ENCODE measurements at regions not wholly inside any gene's neighbourhood (a gene's known extent, or its start where the extent isn't known, plus 50 kb on each side); places are given as distances from the start of the nearest gene placed in this dataset.

- DNase-seq (ENCODE audit: low read depth, low spot score), result peak; percentile 59
- H3K27me3 ChIP-seq (ENCODE audit: control insufficient read depth, extremely low read depth, insufficient read depth, low read length), result no peaks in the 10 kb centered on the region
- no peaks in the 10 kb centered on the region for H3K9me3 ChIP-seq (ENCODE audit: control insufficient read depth, low read depth, low read length)
- H2AFZ ChIP-seq (ENCODE audit: control insufficient read depth, low read length), result peak overlapping the region; percentile 83
- H3K9me1 ChIP-seq (ENCODE audit: control insufficient read depth, extremely low read depth, insufficient read depth, low read length), result no peaks in the 10 kb centered on the region
- peak overlapping the region; percentile 78 for H3K4me2 ChIP-seq (ENCODE audit: control insufficient read depth, extremely low read depth, insufficient read depth, low read depth, low read length)
- dilution Hi-C loops (cut with MboI; ENCODE audit: extremely low pct_ligation_motif_present, low sequenced_read_pairs), result no loop called here
- H3K4me1 ChIP-seq (ENCODE audit: control insufficient read depth, extremely low read depth, insufficient read depth, low read length), result peaks cover 33% of the 10 kb centered on the region
- H4K20me1 ChIP-seq (ENCODE audit: control insufficient read depth, extremely low read depth, insufficient read depth, low read length), result no peaks in the 10 kb centered on the region
- H3K9ac ChIP-seq (ENCODE audit: control insufficient read depth, extremely low read depth, insufficient read depth, low read length), result peak overlapping the region; percentile 63
- FAIRE-seq, result peak; percentile 81
- H3K79me2 ChIP-seq (ENCODE audit: control insufficient read depth, insufficient read depth, low read length), result no peaks in the 10 kb centered on the region
- peak overlapping the region; percentile 90 for H3K27ac ChIP-seq (ENCODE audit: control insufficient read depth, insufficient read depth, low read length)
- H3K4me3 ChIP-seq (ENCODE audit: control insufficient read depth in 2 of 3, extremely low read depth in 1 of 3, insufficient read depth in 2 of 3, low read depth in 1 of 3, low read length in 3 of 3), result peak overlapping the region in 2 of 3 experiments; percentile 24 to 26
- no peaks in the 10 kb centered on the region for H3K36me3 ChIP-seq (ENCODE audit: control insufficient read depth in 2 of 2, extremely low read depth in 1 of 2, insufficient read depth in 2 of 2, low read length in 2 of 2)
- no peak for TF ChIP-seq CTCF (optimal IDR thresholded peaks at IDR 0.05 in 1 of 3, IDR thresholded peaks at IDR 0.05 in 1 of 3, conservative IDR thresholded peaks at IDR 0.05 in 1 of 3; ENCODE audit: extremely low read depth in 1 of 3, insufficient read depth in 2 of 3, low read length in 3 of 3)
- TF ChIP-seq EZH2 (IDR thresholded peaks at IDR 0.05; ENCODE audit: low read length), result no peak
Measured at GRCh38 chr7:106425017-106425719, 140.4 kb upstream of the NAMPT start.

- no peaks in the 10 kb centered on the region for H3K27me3 ChIP-seq (ENCODE audit: control insufficient read depth, extremely low read depth, insufficient read depth, low read length)
- H3K4me1 ChIP-seq (ENCODE audit: control insufficient read depth, extremely low read depth, insufficient read depth, low read length), result peaks cover 39% of the 10 kb centered on the region
- peak overlapping the region; percentile 58 for H2AFZ ChIP-seq (ENCODE audit: control insufficient read depth, low read length)
- H4K20me1 ChIP-seq (ENCODE audit: control insufficient read depth, extremely low read depth, insufficient read depth, low read length), result no peaks in the 10 kb centered on the region
- no peaks in the 10 kb centered on the region for H3K36me3 ChIP-seq (ENCODE audit: control insufficient read depth in 2 of 2, extremely low read depth in 1 of 2, insufficient read depth in 2 of 2, low read length in 2 of 2)
- peak overlapping the region in 1 of 3 experiments; percentile 24 for H3K4me3 ChIP-seq (ENCODE audit: control insufficient read depth in 2 of 3, extremely low read depth in 1 of 3, insufficient read depth in 2 of 3, low read depth in 1 of 3, low read length in 3 of 3)
- no peaks in the 10 kb centered on the region for H3K9me1 ChIP-seq (ENCODE audit: control insufficient read depth, extremely low read depth, insufficient read depth, low read length)
- peak overlapping the region; percentile 79 for H3K4me2 ChIP-seq (ENCODE audit: control insufficient read depth, extremely low read depth, insufficient read depth, low read depth, low read length)
- H3K9me3 ChIP-seq (ENCODE audit: control insufficient read depth, low read depth, low read length), result no peaks in the 10 kb centered on the region
- no peak for DNase-seq (ENCODE audit: low read depth, low spot score)
- TF ChIP-seq CTCF (optimal IDR thresholded peaks at IDR 0.05 in 1 of 3, IDR thresholded peaks at IDR 0.05 in 1 of 3, conservative IDR thresholded peaks at IDR 0.05 in 1 of 3; ENCODE audit: extremely low read depth in 1 of 3, insufficient read depth in 2 of 3, low read length in 3 of 3) (no peak), EZH2 (IDR thresholded peaks at IDR 0.05; ENCODE audit: low read length) (no peak)
- peak overlapping the region; percentile 42 for H3K9ac ChIP-seq (ENCODE audit: control insufficient read depth, extremely low read depth, insufficient read depth, low read length)
- peak overlapping the region; percentile 90 for H3K27ac ChIP-seq (ENCODE audit: control insufficient read depth, insufficient read depth, low read length)
- dilution Hi-C loops (cut with MboI; ENCODE audit: extremely low pct_ligation_motif_present, low sequenced_read_pairs), result no loop called here
- FAIRE-seq, result no peak
- no peaks in the 10 kb centered on the region for H3K79me2 ChIP-seq (ENCODE audit: control insufficient read depth, insufficient read depth, low read length)
Measured at GRCh38 chr7:106424476-106425016, 139.8 kb upstream of the NAMPT start.
